Mesenchymal stem cell (in vitro differentiated cells and primary cell): ENCODE measurements at regions not wholly inside any gene's neighbourhood (a gene's known extent, or its start where the extent isn't known, plus 50 kb on each side); places are given as distances from the start of the nearest gene placed in this dataset.

Experiments used
- DNase-seq: peaks from one replicate; pipeline ENCODE4 v3.0.0-alpha.2; 2013
- H2AFZ ChIP-seq: one replicate; pipeline ENCODE4 v1.6.1; 2013; ENCODE audit warnings: low read depth, mild to moderate bottlenecking, control low read depth, inconsistent platforms, low read length, moderate library complexity
- H2AK5ac ChIP-seq: 2 replicates; pipeline ENCODE4 v1.6.1; 2013; ENCODE audit warnings: low read length, moderate library complexity, mild to moderate bottlenecking, inconsistent platforms; ENCODE audit not compliant: severe bottlenecking
- H2BK120ac ChIP-seq: one replicate; pipeline ENCODE4 v1.6.1; 2013; ENCODE audit warnings: low read depth, mild to moderate bottlenecking, inconsistent platforms, low read length, moderate library complexity
- H2BK12ac ChIP-seq, 2 experiments: one replicate each; pipeline ENCODE4 v1.6.1; 2013; ENCODE audit warnings: inconsistent platforms in 2 of 2, low read length in 2 of 2, mild to moderate bottlenecking in 2 of 2, moderate library complexity in 2 of 2, control low read depth in 1 of 2
- H2BK15ac ChIP-seq: one replicate; pipeline ENCODE4 v1.6.1; 2013; ENCODE audit warnings: mild to moderate bottlenecking, low read depth, inconsistent platforms; ENCODE audit not compliant: poor library complexity, severe bottlenecking
- H2BK5ac ChIP-seq: 2 replicates; pipeline ENCODE4 v1.6.1; 2013; ENCODE audit warnings: low read depth, mild to moderate bottlenecking, low read length, control low read depth, inconsistent platforms; ENCODE audit not compliant: poor library complexity, severe bottlenecking
- H3K14ac ChIP-seq, 2 experiments: one replicate each; pipeline ENCODE4 v1.6.1; 2013; ENCODE audit warnings: inconsistent platforms in 2 of 2, low read length in 2 of 2, control low read depth in 1 of 2, mild to moderate bottlenecking in 1 of 2, moderate library complexity in 1 of 2
- H3K18ac ChIP-seq, 2 experiments: one replicate each; pipeline ENCODE4 v1.6.1; 2013; ENCODE audit warnings: inconsistent platforms in 2 of 2, low read length in 2 of 2, control low read depth in 1 of 2, low read depth in 1 of 2, mild to moderate bottlenecking in 1 of 2
- H3K23ac ChIP-seq, 2 experiments: one replicate each; pipeline ENCODE4 v1.6.1; 2013; ENCODE audit warnings: inconsistent platforms in 2 of 2, low read length in 2 of 2, mild to moderate bottlenecking in 2 of 2, moderate library complexity in 2 of 2, control low read depth in 1 of 2
- H3K27ac ChIP-seq: 2 replicates; pipeline ENCODE4 v1.5.1; 2013; ENCODE audit warnings: mild to moderate bottlenecking, moderate library complexity, low read length, control low read depth, inconsistent platforms; ENCODE audit not compliant: poor library complexity, severe bottlenecking
- H3K27me3 ChIP-seq, 2 experiments: 2 replicates each; pipeline versions ENCODE4 v1.6.1 to v1.7.0; 2013; ENCODE audit warnings: low read length in 2 of 2, mild to moderate bottlenecking in 2 of 2, moderate library complexity in 2 of 2, control low read depth in 1 of 2, inconsistent platforms in 1 of 2; ENCODE audit not compliant: control insufficient read depth in 1 of 2, insufficient read depth in 1 of 2
- H3K36me3 ChIP-seq, 2 experiments: 2 replicates each; pipeline versions ENCODE4 v1.6.1 to v1.7.0; 2013; ENCODE audit warnings: low read length in 2 of 2, control low read depth in 1 of 2, inconsistent platforms in 1 of 2, low read depth in 1 of 2, mild to moderate bottlenecking in 1 of 2; ENCODE audit not compliant: insufficient read depth in 2 of 2, control insufficient read depth in 1 of 2
- H3K4ac ChIP-seq, 2 experiments: one replicate each; pipeline ENCODE4 v1.6.1; 2013; ENCODE audit warnings: inconsistent platforms in 2 of 2, low read length in 2 of 2, mild to moderate bottlenecking in 2 of 2, moderate library complexity in 2 of 2, control low read depth in 1 of 2, low read depth in 1 of 2
- H3K4me1 ChIP-seq: 2 replicates; pipeline ENCODE4 v1.6.1; 2013; ENCODE audit warnings: low read depth, low read length, control low read depth; ENCODE audit not compliant: control insufficient read depth, insufficient read depth
- H3K4me2 ChIP-seq: 2 replicates; pipeline ENCODE4 v1.6.1; 2013; ENCODE audit warnings: low read length, mild to moderate bottlenecking, inconsistent platforms; ENCODE audit not compliant: poor library complexity, severe bottlenecking
- H3K4me3 ChIP-seq, 2 experiments: 2 replicates each; pipeline versions ENCODE4 v1.5.1 to v1.7.0; 2013; ENCODE audit warnings: low read length in 2 of 2, mild to moderate bottlenecking in 2 of 2, control low read depth in 1 of 2, low read depth in 1 of 2; ENCODE audit not compliant: insufficient read depth in 1 of 2
- H3K79me1 ChIP-seq: replicated peaks from 2 replicates; pipeline ENCODE4 v1.6.1; 2013; ENCODE audit warnings: mild to moderate bottlenecking, control low read depth, low read length, inconsistent platforms; ENCODE audit not compliant: poor library complexity, severe bottlenecking
- H3K9ac ChIP-seq: 2 replicates; pipeline ENCODE4 v1.7.0; 2013; ENCODE audit warnings: mild to moderate bottlenecking, low read length, moderate library complexity
- H3K9me3 ChIP-seq: 2 replicates; pipeline ENCODE4 v1.7.0; 2013; ENCODE audit warnings: mild to moderate bottlenecking, low read length; ENCODE audit not compliant: control insufficient read depth
- H4K8ac ChIP-seq: one replicate; pipeline ENCODE4 v1.6.1; 2013; ENCODE audit warnings: inconsistent platforms, mild to moderate bottlenecking, low read length, moderate library complexity
- H4K91ac ChIP-seq: one replicate; pipeline ENCODE4 v1.6.1; 2013; ENCODE audit warnings: mild to moderate bottlenecking, low read length, inconsistent platforms
- WGBS: methylation state at CpG from one replicate; pipeline ENCODE4 v1.1.7; 2013; ENCODE audit warnings: mixed read lengths; 5-methylcytosine and 5-hydroxymethylcytosine counted together

DNA sequence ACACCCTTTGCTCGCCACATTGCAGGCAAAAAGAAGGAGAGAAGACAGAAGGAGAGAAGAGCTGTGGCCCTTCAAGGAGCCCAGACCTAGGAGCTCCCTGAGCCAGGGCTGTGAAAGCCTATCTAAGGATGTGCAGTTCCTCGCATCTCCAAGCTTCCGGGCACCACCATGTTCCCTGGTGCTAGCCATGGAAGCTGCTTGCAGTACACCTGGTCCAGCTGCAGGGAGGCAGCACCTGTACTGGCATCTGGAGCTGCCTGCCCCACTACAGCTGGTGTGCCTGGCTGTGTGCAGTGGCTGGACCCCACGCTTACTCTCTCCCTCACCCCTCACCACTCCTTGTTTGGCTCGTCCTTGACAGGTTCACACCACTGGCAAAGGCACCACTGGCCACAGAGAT lies 1111.8 kb upstream of the POT1 start:
- no peak overlapping the region for H4K8ac ChIP-seq
- H2AFZ ChIP-seq, result no peak overlapping the region
- H3K4me3 ChIP-seq, result no peak overlapping the region
- H4K91ac ChIP-seq, result no peak overlapping the region
- H3K18ac ChIP-seq, result no peak overlapping the region
- no peak overlapping the region for H3K4ac ChIP-seq
- H3K23ac ChIP-seq, result no peak overlapping the region
- H3K4me2 ChIP-seq, result no peak overlapping the region
- H3K9ac ChIP-seq, result no peak overlapping the region
- no peaks in the 10 kb centered on the region for H3K27me3 ChIP-seq
- 64% methylated on average over 5 of the region's 5 CpGs for WGBS
- H2BK15ac ChIP-seq, result no peak overlapping the region
- peaks cover 8% of the 10 kb centered on the region for H3K9me3 ChIP-seq
- H2AK5ac ChIP-seq, result no peak overlapping the region
- no peaks in the 10 kb centered on the region for H3K79me1 ChIP-seq
- no peaks in the 10 kb centered on the region for H3K4me1 ChIP-seq
- no peak overlapping the region for H2BK120ac ChIP-seq
- H3K27ac ChIP-seq, result no peak overlapping the region
- no peak overlapping the region for H2BK12ac ChIP-seq
- H3K14ac ChIP-seq, result no peak overlapping the region
- DNase-seq, result no peak
- no peaks in the 10 kb centered on the region for H3K36me3 ChIP-seq
- H2BK5ac ChIP-seq, result no peak overlapping the region

GRCh38 chr7:126040114-126041045 lies 1110.8 kb upstream of the POT1 start:
- no peak for DNase-seq
- Histone ChIP-seq H3K27me3 (no peaks in the 10 kb centered on the region), H4K8ac (no peak overlapping the region), H3K23ac (no peak overlapping the region), H3K4ac (no peak overlapping the region), H4K91ac (no peak overlapping the region), H2BK12ac (no peak overlapping the region), H3K14ac (no peak overlapping the region), H2AFZ (no peak overlapping the region), H3K9me3 (peaks cover 8% of the 10 kb centered on the region), H2BK5ac (no peak overlapping the region), H3K36me3 (no peaks in the 10 kb centered on the region), H3K4me3 (no peak overlapping the region), H2BK120ac (no peak overlapping the region), H3K18ac (no peak overlapping the region), H3K4me2 (no peak overlapping the region), H2AK5ac (no peak overlapping the region), H3K27ac (no peak overlapping the region), H3K79me1 (no peaks in the 10 kb centered on the region), H2BK15ac (no peak overlapping the region), H3K9ac (no peak overlapping the region), H3K4me1 (no peaks in the 10 kb centered on the region)
- WGBS, result 72% methylated on average over 18 of the region's 18 CpGs

GRCh38 chr7:126026421-126027088 lies 1096.9 kb upstream of the POT1 start:
- Histone ChIP-seq H2AK5ac (no peak overlapping the region), H3K4me3 (no peak overlapping the region), H2BK12ac (no peak overlapping the region), H3K9ac (no peak overlapping the region), H2AFZ (no peak overlapping the region), H3K36me3 (no peaks in the 10 kb centered on the region), H3K4me2 (no peak overlapping the region), H2BK120ac (no peak overlapping the region), H3K18ac (no peak overlapping the region), H3K4me1 (no peaks in the 10 kb centered on the region), H3K27me3 (no peaks in the 10 kb centered on the region), H4K91ac (no peak overlapping the region), H3K14ac (no peak overlapping the region), H4K8ac (no peak overlapping the region), H3K23ac (no peak overlapping the region), H3K27ac (peak overlapping the region; percentile 26), H3K9me3 (peaks cover 7% of the 10 kb centered on the region), H2BK15ac (no peak overlapping the region), H2BK5ac (no peak overlapping the region), H3K4ac (no peak overlapping the region), H3K79me1 (no peaks in the 10 kb centered on the region)
- WGBS, result 56% methylated on average over 3 of the region's 3 CpGs
- no peak for DNase-seq

DNA sequence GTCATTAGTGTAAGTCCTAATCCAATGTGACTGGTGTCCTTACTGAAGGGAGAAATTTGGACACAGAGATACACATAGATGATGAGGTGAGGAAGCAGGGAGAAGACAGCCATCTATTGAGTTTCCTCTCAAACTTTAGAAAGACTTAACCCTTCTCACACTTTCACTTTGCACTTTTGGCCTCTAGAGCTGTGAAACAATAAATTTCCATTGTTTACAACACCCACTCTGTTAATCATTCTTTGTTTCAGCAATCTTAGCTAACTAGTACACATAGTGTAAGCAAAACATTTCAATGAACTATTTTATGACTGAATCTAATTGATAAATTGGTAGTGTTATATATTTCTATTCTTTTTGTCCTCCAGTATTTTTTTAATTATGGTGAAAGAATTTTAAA lies 1092.8 kb upstream of the POT1 start:
- no peak overlapping the region for H4K91ac ChIP-seq
- H3K4me2 ChIP-seq, result no peak overlapping the region
- no peak overlapping the region for H4K8ac ChIP-seq
- H2AFZ ChIP-seq, result no peak overlapping the region
- no peaks in the 10 kb centered on the region for H3K4me1 ChIP-seq
- H2BK15ac ChIP-seq, result no peak overlapping the region
- H2BK12ac ChIP-seq, result no peak overlapping the region
- no peak overlapping the region for H2BK120ac ChIP-seq
- H3K79me1 ChIP-seq, result no peaks in the 10 kb centered on the region
- no peak overlapping the region for H3K18ac ChIP-seq
- DNase-seq, result no peak
- no peak overlapping the region for H3K4me3 ChIP-seq
- no peaks in the 10 kb centered on the region for H3K27me3 ChIP-seq
- H3K4ac ChIP-seq, result no peak overlapping the region
- no peak overlapping the region for H3K14ac ChIP-seq
- H2BK5ac ChIP-seq, result no peak overlapping the region
- no peak overlapping the region for H3K23ac ChIP-seq
- no peak overlapping the region for H3K9ac ChIP-seq
- no peak overlapping the region for H2AK5ac ChIP-seq
- peaks cover 9% of the 10 kb centered on the region for H3K9me3 ChIP-seq
- H3K27ac ChIP-seq, result no peak overlapping the region
- no peaks in the 10 kb centered on the region for H3K36me3 ChIP-seq
